Caco-2 (cell line): ENCODE measurements at regions not wholly inside any gene's neighbourhood (a gene's known extent, or its start where the extent isn't known, plus 50 kb on each side); places are given as distances from the start of the nearest gene placed in this dataset.

Experiments used
- BruUV-seq: library from RNA; stranded (reverse); fragments of 400-500 nt; replicated peaks from 2 replicates; lab custom pipeline; 2021; lab: Mats Ljungman, UMichigan
- CTCF ChIA-PET: fragments of 300-600 bp; sonication (Branson Sonifier 250); formaldehyde crosslinking; loops from one replicate; lab custom pipeline; 2022; ENCODE audit warnings: antibody characterized with exemption; lab: Charles Lee
- POLR2A ChIA-PET: fragments of 300-600 bp; sonication (Branson Sonifier 250); formaldehyde crosslinking; loops from one replicate; lab custom pipeline; 2022; ENCODE audit warnings: antibody characterized with exemption; lab: Charles Lee
- DNase-seq, 2 experiments: peaks; one replicate each; pipeline versions ENCODE4 v3.0.0 to v3.0.0-alpha.2; 2020 to 2022
- H3K27me3 ChIP-seq: replicated peaks from 2 replicates; pipeline ENCODE4 v1.6.0; 2011; ENCODE audit warnings: low read length; ENCODE audit not compliant: control insufficient read depth, insufficient read depth
- H3K36me3 ChIP-seq: 2 replicates; pipeline ENCODE4 v1.5.1; 2011; ENCODE audit warnings: low read length; ENCODE audit not compliant: control insufficient read depth, insufficient read depth
- H3K4me1 ChIP-seq: fragments of 250-450 bp; sonication (Bioruptor Pico); 2 replicates; pipeline ENCODE4 v1.5.1; 2020; ENCODE audit warnings: mild to moderate bottlenecking
- H3K4me3 ChIP-seq: 2 replicates; pipeline ENCODE4 v1.5.1; 2011; ENCODE audit warnings: low read depth, mild to moderate bottlenecking, control low read depth, low read length
- H3K9me3 ChIP-seq: fragments of 250-450 bp; sonication (Bioruptor Pico); 2 replicates; pipeline ENCODE4 v1.5.1; 2020; ENCODE audit warnings: mild to moderate bottlenecking, moderate library complexity
- H3K27ac Mint-ChIP-seq: one replicate; pipeline ENCODE4 v1.8.0; 2022; ENCODE audit warnings: mixed read lengths; ENCODE audit not compliant: unreplicated experiment
- H3K27me3 Mint-ChIP-seq: one replicate; pipeline ENCODE4 v1.8.0; 2022; ENCODE audit warnings: mixed read lengths; ENCODE audit not compliant: insufficient read depth, unreplicated experiment
- H3K36me3 Mint-ChIP-seq: one replicate; pipeline ENCODE4 v1.8.0; 2022; ENCODE audit warnings: mild to moderate bottlenecking, mixed read lengths; ENCODE audit not compliant: insufficient read depth, unreplicated experiment
- H3K4me1 Mint-ChIP-seq: one replicate; pipeline ENCODE4 v1.8.0; 2022; ENCODE audit warnings: low read depth, mixed read lengths; ENCODE audit not compliant: unreplicated experiment
- H3K4me3 Mint-ChIP-seq: one replicate; pipeline ENCODE4 v1.8.0; 2022; ENCODE audit warnings: mild to moderate bottlenecking, moderate library complexity, mixed read lengths; ENCODE audit not compliant: unreplicated experiment
- H3K9me3 Mint-ChIP-seq: one replicate; pipeline ENCODE4 v1.8.0; 2022; ENCODE audit warnings: mixed read lengths; ENCODE audit not compliant: unreplicated experiment
- CTCF ChIP-seq, 2 experiments: fragments of 200-600 bp in 1 of 2; IDR thresholded peaks; 1 replicate in 1 of 2; 2 replicates in 1 of 2; pipeline versions ENCODE4 v1.5.1 to v1.8.0; 2011 to 2022; ENCODE audit warnings: antibody characterized with exemption in 1 of 2, control low read depth in 1 of 2, inconsistent platforms in 1 of 2, low read depth in 1 of 2, low read length in 1 of 2, mild to moderate bottlenecking in 1 of 2, moderate library complexity in 1 of 2; ENCODE audit not compliant: insufficient read depth in 1 of 2, severe bottlenecking in 1 of 2, unreplicated experiment in 1 of 2
- intact Hi-C: fragments of 100-400 bp; cut with micrococcal nuclease; formaldehyde crosslinking; loops from one replicate; pipeline ENCODE4 v1.10.0; 2022; ENCODE audit not compliant: unreplicated experiment

GRCh38 chr9:82673919-82674318, 389.0 kb downstream of the RASEF start:
- intact Hi-C loops, result no loop called here
- Mint-ChIP-seq H3K9me3 (no peaks in the 10 kb centered on the region), H3K27ac (no peak overlapping the region), H3K4me3 (no peak overlapping the region), H3K4me1 (no peaks in the 10 kb centered on the region), H3K36me3 (no peaks in the 10 kb centered on the region), H3K27me3 (no peaks in the 10 kb centered on the region)
- Histone ChIP-seq H3K36me3 (no peaks in the 10 kb centered on the region), H3K4me1 (no peaks in the 10 kb centered on the region), H3K4me3 (no peak overlapping the region), H3K27me3 (no peaks in the 10 kb centered on the region), H3K9me3 (no peaks in the 10 kb centered on the region)
- ChIA-PET POLR2A (no interaction called here), CTCF (no interaction called here)
- BruUV-seq, result no TSS peak
- TF ChIP-seq CTCF (IDR thresholded peaks at IDR 0.05; ENCODE audit: insufficient read depth in 1 of 2, low read depth in 1 of 2, low read length in 1 of 2, severe bottlenecking in 1 of 2, unreplicated experiment in 1 of 2), result no peak
- no peak for DNase-seq

DNA sequence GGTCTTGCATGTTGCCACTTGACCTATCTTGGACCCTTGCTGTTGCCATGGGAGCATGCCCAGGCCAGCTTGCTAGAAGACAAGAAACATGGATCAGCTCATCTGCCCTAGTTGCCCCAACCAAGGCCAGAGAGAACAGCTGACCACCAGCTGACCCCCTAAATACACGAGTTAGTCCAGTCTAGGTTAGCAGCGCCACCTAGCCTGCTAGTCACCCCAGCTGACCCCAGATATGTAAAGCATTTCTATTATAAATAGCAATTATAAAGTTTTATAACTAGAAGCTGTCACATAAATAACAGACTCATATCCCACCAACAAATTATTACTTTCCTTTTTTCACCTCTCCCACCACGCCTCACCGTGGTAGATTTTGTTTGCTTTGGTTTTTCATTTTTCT, 387.8 kb downstream of the RASEF start:
- Histone ChIP-seq H3K4me1 (no peaks in the 10 kb centered on the region), H3K27me3 (no peaks in the 10 kb centered on the region), H3K9me3 (no peaks in the 10 kb centered on the region), H3K36me3 (no peaks in the 10 kb centered on the region), H3K4me3 (no peak overlapping the region)
- no peak overlapping the region for H3K27ac Mint-ChIP-seq
- DNase-seq, result no peak
- H3K36me3 Mint-ChIP-seq, result no peaks in the 10 kb centered on the region
- intact Hi-C loops, result no loop called here
- ChIA-PET CTCF (no interaction called here), POLR2A (no interaction called here)
- BruUV-seq, result no TSS peak
- H3K9me3 Mint-ChIP-seq, result no peaks in the 10 kb centered on the region
- no peaks in the 10 kb centered on the region for H3K27me3 Mint-ChIP-seq
- H3K4me1 Mint-ChIP-seq, result no peaks in the 10 kb centered on the region
- no peak for TF ChIP-seq CTCF (IDR thresholded peaks at IDR 0.05; ENCODE audit: insufficient read depth in 1 of 2, low read depth in 1 of 2, low read length in 1 of 2, severe bottlenecking in 1 of 2, unreplicated experiment in 1 of 2)
- no peak overlapping the region for H3K4me3 Mint-ChIP-seq

DNA sequence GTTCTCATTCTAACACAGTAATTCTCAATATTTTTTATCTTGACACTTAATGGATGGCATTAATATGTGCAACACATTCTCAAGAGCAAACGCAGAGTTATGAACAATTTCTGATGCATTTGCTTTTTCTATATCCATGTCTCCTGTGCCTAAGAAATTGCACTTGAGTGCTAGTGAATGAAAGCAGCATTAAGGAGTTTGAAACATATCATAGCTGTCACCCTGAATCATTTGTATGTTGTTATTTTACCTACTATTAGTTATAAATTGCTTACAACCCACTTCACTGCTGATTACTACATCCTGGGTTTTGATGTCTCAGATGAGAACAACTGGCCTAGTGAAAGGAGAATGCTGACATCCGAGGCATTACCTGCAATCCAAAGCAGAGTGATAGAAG, 387.3 kb downstream of the RASEF start:
- no peaks in the 10 kb centered on the region for H3K4me1 Mint-ChIP-seq

More for the DNA sequence above, 387.3 kb downstream of the RASEF start:
- no peak for DNase-seq
- no TSS peak for BruUV-seq
- no peaks in the 10 kb centered on the region for H3K4me1 ChIP-seq
- H3K4me3 Mint-ChIP-seq, result no peak overlapping the region
- no peak overlapping the region for H3K4me3 ChIP-seq
- intact Hi-C loops, result no loop called here
- ChIA-PET POLR2A (no interaction called here), CTCF (no interaction called here)
- H3K9me3 ChIP-seq, result no peaks in the 10 kb centered on the region
- no peak for TF ChIP-seq CTCF (IDR thresholded peaks at IDR 0.05; ENCODE audit: insufficient read depth in 1 of 2, low read depth in 1 of 2, low read length in 1 of 2, severe bottlenecking in 1 of 2, unreplicated experiment in 1 of 2)
- H3K36me3 Mint-ChIP-seq, result no peaks in the 10 kb centered on the region
- H3K36me3 ChIP-seq, result no peaks in the 10 kb centered on the region
- H3K27me3 Mint-ChIP-seq, result no peaks in the 10 kb centered on the region
- no peak overlapping the region for H3K27ac Mint-ChIP-seq
- H3K27me3 ChIP-seq, result no peaks in the 10 kb centered on the region
- no peaks in the 10 kb centered on the region for H3K9me3 Mint-ChIP-seq
